IMR-90 (cell line): ENCODE measurements at regions not wholly inside any gene's neighbourhood (a gene's known extent, or its start where the extent isn't known, plus 50 kb on each side); places are given as distances from the start of the nearest gene placed in this dataset.

Experiments
- ATAC-seq: fragments of 200-7000 bp; cut with Tn5 transposase; 2 replicates; pipeline ENCODE4 v1.9.1; 2020; ENCODE audit warnings: low read depth, mild to moderate bottlenecking, moderate library complexity
- BruUV-seq: library from RNA; stranded (reverse); fragments of 400-500 nt; replicated peaks from 2 replicates; lab custom pipeline; 2021; lab: Mats Ljungman, UMichigan
- CTCF ChIA-PET: fragments of 300-600 bp; formaldehyde crosslinking; extraction: SDS; loops from one replicate; lab custom pipeline; 2021; ENCODE audit warnings: antibody characterized with exemption; lab: Yijun Ruan, JAX
- POLR2A ChIA-PET: fragments of 300-600 bp; sonication (Branson Sonifier 250); formaldehyde crosslinking; loops from one replicate; lab custom pipeline; 2022; ENCODE audit warnings: antibody characterized with exemption; ENCODE audit not compliant: unreplicated experiment; lab: Charles Lee
- DNase-seq: peaks from one replicate; pipeline ENCODE4 v3.0.0; 2013
- H2AFZ ChIP-seq: replicated peaks from 2 replicates; pipeline ENCODE3; 2013; ENCODE audit warnings: low read length, mild to moderate bottlenecking; ENCODE audit not compliant: poor library complexity
- H2AK5ac ChIP-seq: 2 replicates; pipeline ENCODE4 v1.6.1; 2013; ENCODE audit warnings: low read depth, low read length, inconsistent platforms
- H2AK9ac ChIP-seq: replicated peaks from 2 replicates; pipeline ENCODE3; 2013; ENCODE audit warnings: mild to moderate bottlenecking, low read depth, low read length, moderate library complexity; ENCODE audit not compliant: poor library complexity
- H2BK120ac ChIP-seq: 2 replicates; pipeline ENCODE4 v1.6.1; 2013; ENCODE audit warnings: low read depth, low read length, inconsistent platforms
- H2BK15ac ChIP-seq: 3 replicates; pipeline ENCODE4 v1.6.1; 2013; ENCODE audit warnings: low read depth, low read length, inconsistent platforms
- H2BK20ac ChIP-seq: 2 replicates; pipeline ENCODE4 v1.6.1; 2013; ENCODE audit warnings: low read depth, mild to moderate bottlenecking, inconsistent platforms, low read length, moderate library complexity
- H2BK5ac ChIP-seq: 2 replicates; pipeline ENCODE4 v1.6.1; 2013; ENCODE audit warnings: mild to moderate bottlenecking, low read depth, low read length, inconsistent platforms; ENCODE audit not compliant: poor library complexity, severe bottlenecking
- H3K14ac ChIP-seq: replicated peaks from 2 replicates; pipeline ENCODE4 v1.6.1; 2013; ENCODE audit warnings: low read depth, low read length, inconsistent platforms
- H3K18ac ChIP-seq: 2 replicates; pipeline ENCODE4 v1.6.1; 2013; ENCODE audit warnings: low read depth, low read length, control low read depth
- H3K23ac ChIP-seq: 2 replicates; pipeline ENCODE4 v1.6.1; 2013; ENCODE audit warnings: low read depth, low read length, inconsistent platforms
- H3K27ac ChIP-seq: 2 replicates; pipeline ENCODE4 v1.5.1; 2013; ENCODE audit warnings: mild to moderate bottlenecking, control low read depth, low read length; ENCODE audit not compliant: insufficient read depth
- H3K27me3 ChIP-seq: 2 replicates; pipeline ENCODE4 v1.6.1; 2013; ENCODE audit warnings: low read length; ENCODE audit not compliant: control insufficient read depth, insufficient read depth
- H3K36me3 ChIP-seq: 2 replicates; pipeline ENCODE4 v1.6.1; 2013; ENCODE audit warnings: low read length, mixed read lengths; ENCODE audit not compliant: control insufficient read depth, insufficient read depth
- H3K4ac ChIP-seq: 2 replicates; pipeline ENCODE4 v1.6.1; 2013; ENCODE audit warnings: low read depth, low read length, inconsistent platforms
- H3K4me1 ChIP-seq: 2 replicates; pipeline ENCODE4 v1.6.1; 2013; ENCODE audit warnings: low read length, mixed read lengths; ENCODE audit not compliant: control insufficient read depth, insufficient read depth
- H3K4me2 ChIP-seq: 2 replicates; pipeline ENCODE4 v1.6.1; 2013; ENCODE audit warnings: low read depth, mild to moderate bottlenecking, control low read depth, low read length, moderate library complexity
- H3K4me3 ChIP-seq: 2 replicates; pipeline ENCODE4 v1.5.1; 2013; ENCODE audit warnings: low read depth, mild to moderate bottlenecking, control low read depth, low read length, moderate library complexity; ENCODE audit not compliant: insufficient read depth
- H3K56ac ChIP-seq: 2 replicates; pipeline ENCODE4 v1.6.1; 2013; ENCODE audit warnings: low read length, inconsistent platforms; ENCODE audit not compliant: insufficient read depth; ENCODE audit errors: extremely low read depth
- H3K79me1 ChIP-seq, 2 experiments: 2 replicates each; pipeline ENCODE4 v1.6.1; 2013; ENCODE audit warnings: low read length in 2 of 2, inconsistent platforms in 1 of 2, low read depth in 1 of 2
- H3K9ac ChIP-seq: 2 replicates; pipeline ENCODE4 v1.6.1; 2013; ENCODE audit warnings: low read depth, low read length, control low read depth
- H3K9me1 ChIP-seq: 2 replicates; pipeline ENCODE4 v1.6.1; 2013; ENCODE audit warnings: low read length, inconsistent platforms; ENCODE audit not compliant: insufficient read depth
- H3K9me3 ChIP-seq: 2 replicates; pipeline ENCODE4 v1.6.1; 2013; ENCODE audit warnings: low read length; ENCODE audit not compliant: control insufficient read depth, insufficient read depth
- H4K20me1 ChIP-seq: 2 replicates; pipeline ENCODE4 v1.6.1; 2013; ENCODE audit warnings: low read length, inconsistent platforms; ENCODE audit not compliant: insufficient read depth
- H4K5ac ChIP-seq: 2 replicates; pipeline ENCODE4 v1.6.1; 2013; ENCODE audit warnings: mild to moderate bottlenecking, low read depth, low read length, control low read depth
- H4K8ac ChIP-seq, 2 experiments: 2 replicates each; pipeline ENCODE4 v1.6.1; 2013; ENCODE audit warnings: low read depth in 2 of 2, low read length in 2 of 2, control low read depth in 1 of 2, inconsistent platforms in 1 of 2
- H4K91ac ChIP-seq: 2 replicates; pipeline ENCODE4 v1.6.1; 2013; ENCODE audit warnings: low read depth, low read length, inconsistent platforms; ENCODE audit not compliant: insufficient read depth
- BHLHE40 ChIP-seq: fragments of 150-350 bp; IDR thresholded peaks from 2 replicates; pipeline ENCODE4 v1.6.1; 2016; ENCODE audit warnings: mild to moderate bottlenecking, low read depth, low read length
- CEBPB ChIP-seq: IDR thresholded peaks from 2 replicates; pipeline ENCODE4 v1.6.1; 2012; ENCODE audit warnings: low read depth, low read length, improper control_type of control experiment
- CHD1 ChIP-seq: IDR thresholded peaks from 2 replicates; pipeline ENCODE4 v1.6.1; 2012; ENCODE audit warnings: low read depth, low read length, improper control_type of control experiment
- CTCF ChIP-seq: conservative IDR thresholded peaks from 2 replicates; pipeline ENCODE4 v1.5.1; 2012; ENCODE audit warnings: mild to moderate bottlenecking, low read depth, low read length, improper control_type of control experiment
- ELK1 ChIP-seq: fragments of 150-350 bp; IDR thresholded peaks from 2 replicates; pipeline ENCODE4 v1.6.1; 2016; ENCODE audit warnings: low read depth, mild to moderate bottlenecking, low read length, moderate library complexity, borderline replicate concordance
- FOS ChIP-seq: fragments of 150-350 bp; IDR thresholded peaks from 2 replicates; pipeline ENCODE4 v1.6.1; 2016; ENCODE audit warnings: low read depth, low read length
- MAFK ChIP-seq: IDR thresholded peaks from 2 replicates; pipeline ENCODE4 v1.6.1; 2012; ENCODE audit warnings: low read depth, low read length, improper control_type of control experiment
- MAZ ChIP-seq: IDR thresholded peaks from 2 replicates; pipeline ENCODE4 v1.6.1; 2012; ENCODE audit warnings: low read depth, mild to moderate bottlenecking, low read length, improper control_type of control experiment, moderate library complexity, borderline replicate concordance
- MXI1 ChIP-seq: IDR thresholded peaks from 2 replicates; pipeline ENCODE4 v1.6.1; 2012; ENCODE audit warnings: low read depth, mild to moderate bottlenecking, low read length, moderate library complexity, borderline replicate concordance
- NFE2L2 ChIP-seq: fragments of 150-350 bp; IDR thresholded peaks from 2 replicates; pipeline ENCODE4 v1.6.1; 2016; ENCODE audit warnings: low read depth, mild to moderate bottlenecking, low read length
- POLR2A ChIP-seq: IDR thresholded peaks from 2 replicates; pipeline ENCODE4 v1.6.1; 2012; ENCODE audit warnings: mild to moderate bottlenecking, low read depth, low read length
- RAD21 ChIP-seq: IDR thresholded peaks from 2 replicates; pipeline ENCODE4 v1.6.1; 2012; ENCODE audit warnings: low read length, improper control_type of control experiment
- RCOR1 ChIP-seq: IDR thresholded peaks from 2 replicates; pipeline ENCODE4 v1.6.1; 2012; ENCODE audit warnings: mild to moderate bottlenecking, low read length, improper control_type of control experiment; ENCODE audit not compliant: insufficient replicate concordance
- RFX5 ChIP-seq: IDR thresholded peaks from 2 replicates; pipeline ENCODE4 v1.8.0; 2012; ENCODE audit warnings: low read depth, mild to moderate bottlenecking, low read length, moderate library complexity
- SMC3 ChIP-seq: fragments of 150-350 bp; IDR thresholded peaks from 2 replicates; pipeline ENCODE4 v1.6.1; 2016; ENCODE audit warnings: low read depth, mild to moderate bottlenecking, antibody characterized with exemption, low read length, moderate library complexity
- USF2 ChIP-seq: fragments of 150-350 bp; IDR thresholded peaks from 2 replicates; pipeline ENCODE4 v1.6.1; 2017; ENCODE audit warnings: mild to moderate bottlenecking, antibody characterized with exemption, low read length, low read depth
- WGBS, 2 experiments: methylation state at CpG; one replicate each; pipeline versions ENCODE4 v1.1.5 to v1.1.7; 2013; ENCODE audit warnings: missing lambda C conversion rate in 2 of 2; ENCODE audit not compliant: insufficient read length in 1 of 2; ENCODE audit errors: extremely low coverage in 2 of 2; 5-methylcytosine and 5-hydroxymethylcytosine counted together
- dilution Hi-C: fragments of 300-500 bp; cut with HindIII; formaldehyde crosslinking; loops from one replicate; pipeline ENCODE4 v1.14.3; 2018; ENCODE audit warnings: low sequenced_read_pairs; ENCODE audit not compliant: unreplicated experiment
- in situ Hi-C: fragments of 300-500 bp; cut with MboI; formaldehyde crosslinking; loops from 3 replicates; pipeline ENCODE4 v1.14.3; 2019; ENCODE audit warnings: low sequenced_read_pairs, inconsistent platforms, mixed read lengths
- intact Hi-C: fragments of 100-400 bp; cut with micrococcal nuclease; formaldehyde crosslinking; loops from 2 replicates; pipeline ENCODE4 v1.10.0; 2022

- no peak for DNase-seq
Observed at GRCh38 chr4:53801373-53801772, 210.1 kb upstream of the LNX1 start.

More at GRCh38 chr4:53801373-53801772, 210.1 kb upstream of the LNX1 start:
- 0 out of 2 replicates have a peak overlapping the region, but pooled peaks have one; percentile 8 for H2BK120ac ChIP-seq
- intact Hi-C loops (no loop called here), in situ Hi-C loops (no loop called here), dilution Hi-C loops (no loop called here)
- H4K20me1 ChIP-seq: no peaks in the 10 kb centered on the region
- H3K9ac ChIP-seq: no peak overlapping the region
- H3K4me1 ChIP-seq: no peaks in the 10 kb centered on the region; the same call in 1 of the 2 replicates
- no peak overlapping the region for H3K4me3 ChIP-seq
- no peaks in the 10 kb centered on the region for H3K36me3 ChIP-seq
- H3K9me3 ChIP-seq: no peaks in the 10 kb centered on the region
- H2AFZ ChIP-seq: no peak overlapping the region
- H3K4ac ChIP-seq: no peak overlapping the region
- no peak for TF ChIP-seq CEBPB
- no peak for TF ChIP-seq MXI1
- TF ChIP-seq ELK1: no peak
- TF ChIP-seq RCOR1: no peak
- no peak for TF ChIP-seq RAD21
- TF ChIP-seq BHLHE40: no peak
- no peak for TF ChIP-seq CTCF
- no peak for TF ChIP-seq MAFK
- TF ChIP-seq RFX5: no peak
- no peak for TF ChIP-seq FOS
- TF ChIP-seq USF2: no peak
- TF ChIP-seq SMC3: no peak
- TF ChIP-seq POLR2A: no peak
- TF ChIP-seq MAZ: no peak
- TF ChIP-seq NFE2L2: no peak
- no peak for TF ChIP-seq CHD1
- H2BK20ac ChIP-seq: no peak overlapping the region
- H3K27ac ChIP-seq: no peak overlapping the region
- no peak overlapping the region for H2AK5ac ChIP-seq
- H3K27me3 ChIP-seq: no peaks in the 10 kb centered on the region
- no peak overlapping the region; the same call in 1 of the 2 replicates for H3K18ac ChIP-seq
- H3K23ac ChIP-seq: no peak overlapping the region; the same call in 1 of the 2 replicates
- no CpG with 5 or more reads among the region's 3 CpGs for WGBS, 2 experiments
- H3K79me1 ChIP-seq: no peaks in the 10 kb centered on the region
- BruUV-seq: no TSS peak
- no peaks in the 10 kb centered on the region for H3K9me1 ChIP-seq
- ChIA-PET CTCF (interaction anchor here (0.7 kb wide), 1 partner anchor 1682 kb away, joined by 3 read pairs; no protein-coding TSS in a partner anchor), POLR2A (interaction anchor here (0.7 kb wide), 1 partner anchor 12 kb away, joined by 3 read pairs; no protein-coding TSS in a partner anchor)
- no peak overlapping the region for H3K56ac ChIP-seq
- H2BK15ac ChIP-seq: no peak overlapping the region
- H3K14ac ChIP-seq: no peak overlapping the region
- H4K8ac ChIP-seq: no peak overlapping the region
- H3K4me2 ChIP-seq: no peak overlapping the region
- H2BK5ac ChIP-seq: peak overlapping the region; percentile 38
- H2AK9ac ChIP-seq: no peak overlapping the region
- no peak overlapping the region for H4K91ac ChIP-seq
- H4K5ac ChIP-seq: no peak overlapping the region
- no peak for ATAC-seq
